Ascending aorta (tissue), 2 donors: ENCODE measurements at regions not wholly inside any gene's neighbourhood (a gene's known extent, or its start where the extent isn't known, plus 50 kb on each side); places are given as distances from the start of the nearest gene placed in this dataset.

Source experiments
- DNase-seq, 2 donors: peaks; one replicate each; pipeline ENCODE4 v3.0.0-alpha.2; 2019; ENCODE audit warnings: low spot score in 2 of 2
- H3K27ac ChIP-seq, 2 donors: fragments of 200-600 bp; sonication (generic); one replicate each; pipeline ENCODE4 v1.5.1; 2016 to 2017; ENCODE audit warnings: mild to moderate bottlenecking in 1 of 2
- H3K27me3 ChIP-seq: fragments of 200-600 bp; sonication (generic); one replicate; pipeline ENCODE4 v1.5.1; 2017
- H3K36me3 ChIP-seq, 2 donors: fragments of 200-600 bp; sonication (generic); one replicate each; pipeline ENCODE4 v1.5.1; 2016
- H3K4me1 ChIP-seq, 2 donors: fragments of 200-600 bp; sonication (generic); one replicate each; pipeline ENCODE4 v1.5.1; 2016 to 2017; ENCODE audit warnings: mild to moderate bottlenecking in 1 of 2
- H3K4me3 ChIP-seq, 2 donors: fragments of 200-600 bp; sonication (generic); one replicate each; pipeline ENCODE4 v1.5.1; 2016 to 2017; ENCODE audit warnings: mild to moderate bottlenecking in 1 of 2
- H3K9me3 ChIP-seq, 2 donors: fragments of 200-600 bp; sonication (generic); one replicate each; pipeline ENCODE4 v1.5.1; 2016
- intact Hi-C: fragments of 100-400 bp; cut with DNase I; formaldehyde crosslinking; loops from one replicate; pipeline ENCODE4 v1.15.1; 2023
- TF ChIP-seq, protein P1 (sequence below), 3 experiments: fragments of 200-600 bp in 2 of 3; fragments of 450-650 bp in 1 of 3; sonication (generic) in 2 of 3; IDR thresholded peaks; one replicate each; pipeline ENCODE4 v1.5.1; 2016 to 2019; ENCODE audit warnings: antibody characterized with exemption in 3 of 3, mild to moderate bottlenecking in 1 of 3, moderate library complexity in 1 of 3

GRCh38 chrX:45783002-45783401 is 582.3 kb upstream of the DIPK2B start:
- no peaks in the 10 kb centered on the region for H3K27me3 ChIP-seq
- no peak for DNase-seq
- H3K4me3 ChIP-seq: no peak overlapping the region
- intact Hi-C loops: no loop called here
- no peaks in the 10 kb centered on the region for H3K9me3 ChIP-seq
- TF ChIP-seq, protein P1, sequence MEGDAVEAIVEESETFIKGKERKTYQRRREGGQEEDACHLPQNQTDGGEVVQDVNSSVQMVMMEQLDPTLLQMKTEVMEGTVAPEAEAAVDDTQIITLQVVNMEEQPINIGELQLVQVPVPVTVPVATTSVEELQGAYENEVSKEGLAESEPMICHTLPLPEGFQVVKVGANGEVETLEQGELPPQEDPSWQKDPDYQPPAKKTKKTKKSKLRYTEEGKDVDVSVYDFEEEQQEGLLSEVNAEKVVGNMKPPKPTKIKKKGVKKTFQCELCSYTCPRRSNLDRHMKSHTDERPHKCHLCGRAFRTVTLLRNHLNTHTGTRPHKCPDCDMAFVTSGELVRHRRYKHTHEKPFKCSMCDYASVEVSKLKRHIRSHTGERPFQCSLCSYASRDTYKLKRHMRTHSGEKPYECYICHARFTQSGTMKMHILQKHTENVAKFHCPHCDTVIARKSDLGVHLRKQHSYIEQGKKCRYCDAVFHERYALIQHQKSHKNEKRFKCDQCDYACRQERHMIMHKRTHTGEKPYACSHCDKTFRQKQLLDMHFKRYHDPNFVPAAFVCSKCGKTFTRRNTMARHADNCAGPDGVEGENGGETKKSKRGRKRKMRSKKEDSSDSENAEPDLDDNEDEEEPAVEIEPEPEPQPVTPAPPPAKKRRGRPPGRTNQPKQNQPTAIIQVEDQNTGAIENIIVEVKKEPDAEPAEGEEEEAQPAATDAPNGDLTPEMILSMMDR (IDR thresholded peaks at IDR 0.05): no peak
- H3K4me1 ChIP-seq: no peaks in the 10 kb centered on the region
- no peak overlapping the region for H3K27ac ChIP-seq
- H3K36me3 ChIP-seq: no peaks in the 10 kb centered on the region

DNA sequence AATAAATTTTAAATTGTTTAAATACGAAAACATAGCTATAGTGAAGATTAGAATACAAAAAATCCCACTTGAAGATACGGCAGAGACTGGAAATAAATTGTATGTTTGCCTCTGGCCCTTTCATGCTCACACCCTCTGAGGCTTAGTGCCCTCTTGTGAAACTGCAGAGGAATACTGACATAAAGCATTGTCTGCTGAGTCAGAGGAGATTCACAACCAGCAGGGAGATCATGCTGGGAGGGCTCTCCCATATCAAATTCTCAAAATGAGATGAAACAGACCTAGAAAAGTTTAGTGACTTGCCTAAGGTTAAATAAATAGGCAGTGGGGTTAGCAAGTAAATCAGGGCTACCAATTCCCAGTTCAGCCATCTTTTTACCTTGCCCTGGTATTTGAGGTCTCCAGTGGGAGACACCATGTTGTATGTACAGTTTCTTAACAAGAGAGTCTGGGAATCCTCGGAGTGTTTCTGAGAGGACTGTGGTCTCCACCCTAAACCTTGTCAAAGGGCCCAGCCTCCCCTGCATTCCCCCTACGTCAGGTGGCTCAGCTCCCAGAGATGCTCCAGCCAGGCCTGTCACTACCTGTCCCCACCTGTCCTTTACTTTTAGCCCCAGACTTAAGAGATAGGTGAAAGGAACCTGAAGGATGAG is 581.4 kb upstream of the DIPK2B start:
- no peak for DNase-seq
- Histone ChIP-seq H3K27ac (no peak overlapping the region), H3K27me3 (no peaks in the 10 kb centered on the region), H3K9me3 (no peaks in the 10 kb centered on the region), H3K4me3 (no peak overlapping the region), H3K4me1 (no peaks in the 10 kb centered on the region), H3K36me3 (no peaks in the 10 kb centered on the region)
- TF ChIP-seq, protein P1 (IDR thresholded peaks at IDR 0.05): no peak
- intact Hi-C loops: no loop called here

GRCh38 chrX:45778616-45779015 is 577.9 kb upstream of the DIPK2B start:
- intact Hi-C loops: loop anchor here (10.0 kb wide), 1 partner anchor 154 kb away; no protein-coding TSS in a partner anchor
- no peaks in the 10 kb centered on the region for H3K27me3 ChIP-seq
- no peaks in the 10 kb centered on the region for H3K9me3 ChIP-seq
- TF ChIP-seq, protein P1 (IDR thresholded peaks at IDR 0.05): no peak
- H3K36me3 ChIP-seq: no peaks in the 10 kb centered on the region
- no peaks in the 10 kb centered on the region for H3K4me1 ChIP-seq
- H3K4me3 ChIP-seq: no peak overlapping the region
- no peak for DNase-seq
- no peak overlapping the region for H3K27ac ChIP-seq

- Histone ChIP-seq H3K9me3 (no peaks in the 10 kb centered on the region), H3K4me1 (no peaks in the 10 kb centered on the region), H3K36me3 (no peaks in the 10 kb centered on the region), H3K27me3 (no peaks in the 10 kb centered on the region), H3K4me3 (no peak overlapping the region), H3K27ac (no peak overlapping the region)
- DNase-seq: no peak
- TF ChIP-seq, protein P1 (IDR thresholded peaks at IDR 0.05): no peak
- intact Hi-C loops: loop anchor here (10.0 kb wide), 1 partner anchor 153 kb away; no protein-coding TSS in a partner anchor
These were observed 576.7 kb upstream of the DIPK2B start for GRCh38 chrX:45777366-45777765.

DNA sequence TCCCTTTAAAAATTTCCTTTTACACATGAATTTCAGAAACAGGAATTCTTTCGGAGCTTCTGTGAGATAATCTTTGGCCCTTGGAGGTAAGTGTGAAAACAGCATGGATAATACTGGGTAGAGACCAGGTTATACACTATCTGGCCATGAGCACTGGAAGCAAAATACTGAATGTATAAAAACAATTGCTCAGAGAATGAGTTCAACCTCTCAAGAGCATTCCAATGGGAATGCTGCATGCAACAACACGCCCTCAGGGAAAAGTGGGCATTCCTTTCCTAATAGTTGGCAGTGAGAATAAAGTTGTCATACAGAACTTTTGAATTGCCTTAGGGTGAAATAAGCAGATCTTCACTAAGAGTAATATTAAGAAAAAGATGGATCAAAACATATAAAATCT is 574.8 kb upstream of the DIPK2B start:
- Histone ChIP-seq H3K36me3 (no peaks in the 10 kb centered on the region), H3K4me1 (no peaks in the 10 kb centered on the region), H3K27me3 (no peaks in the 10 kb centered on the region), H3K4me3 (no peak overlapping the region), H3K27ac (peak overlapping the region in 1 of 2 donors; percentile 29), H3K9me3 (no peaks in the 10 kb centered on the region)
- intact Hi-C loops: loop anchor here (10.0 kb wide), 1 partner anchor 151 kb away; no protein-coding TSS in a partner anchor
- no peak for DNase-seq
- TF ChIP-seq, protein P1 (IDR thresholded peaks at IDR 0.05): no peak
